Glutamatergic neuron (in vitro differentiated cells): ENCODE measurements at regions not wholly inside any gene's neighbourhood (a gene's known extent, or its start where the extent isn't known, plus 50 kb on each side); places are given as distances from the start of the nearest gene placed in this dataset.

Experiments used
- DNase-seq: peaks from one replicate; pipeline ENCODE4 v3.0.0; 2022
- H3K27ac Mint-ChIP-seq: one replicate; pipeline ENCODE4 v1.8.0; 2020; ENCODE audit warnings: mild to moderate bottlenecking, mixed read lengths, inconsistent platforms; ENCODE audit not compliant: unreplicated experiment
- H3K27me3 Mint-ChIP-seq: one replicate; pipeline ENCODE4 v1.8.0; 2020; ENCODE audit warnings: mild to moderate bottlenecking, moderate library complexity, mixed read lengths, inconsistent platforms; ENCODE audit not compliant: unreplicated experiment
- H3K36me3 Mint-ChIP-seq: one replicate; pipeline ENCODE4 v1.8.0; 2020; ENCODE audit warnings: mild to moderate bottlenecking, mixed read lengths, inconsistent platforms; ENCODE audit not compliant: unreplicated experiment
- H3K4me1 Mint-ChIP-seq: one replicate; pipeline ENCODE4 v1.8.0; 2020; ENCODE audit warnings: mild to moderate bottlenecking, low read depth, mixed read lengths, inconsistent platforms; ENCODE audit not compliant: unreplicated experiment
- H3K4me3 Mint-ChIP-seq: one replicate; pipeline ENCODE4 v1.8.0; 2020; ENCODE audit warnings: mild to moderate bottlenecking, mixed read lengths, inconsistent platforms; ENCODE audit not compliant: unreplicated experiment
- H3K9me3 Mint-ChIP-seq: one replicate; pipeline ENCODE4 v1.8.0; 2020; ENCODE audit warnings: mild to moderate bottlenecking, moderate library complexity, mixed read lengths, inconsistent platforms; ENCODE audit not compliant: unreplicated experiment
- CTCF ChIP-seq: fragments of 200-600 bp; sonication (generic); IDR thresholded peaks from one replicate; pipeline ENCODE4 v1.5.0; 2021; ENCODE audit not compliant: partially characterized antibody, unreplicated experiment

- no peak for TF ChIP-seq CTCF
- peak overlapping the region; percentile 62 for H3K27ac Mint-ChIP-seq
- peaks cover 50% of the 10 kb centered on the region for H3K4me1 Mint-ChIP-seq
- H3K27me3 Mint-ChIP-seq = peaks cover 7% of the 10 kb centered on the region
- no peaks in the 10 kb centered on the region for H3K36me3 Mint-ChIP-seq
- H3K4me3 Mint-ChIP-seq = no peak overlapping the region
- DNase-seq = no peak
- peaks cover 8% of the 10 kb centered on the region for H3K9me3 Mint-ChIP-seq
Measured at GRCh38 chr17:77387891-77388290, 247.1 kb downstream of the SEC14L1 start.

- peaks cover 52% of the 10 kb centered on the region for H3K4me1 Mint-ChIP-seq
- H3K9me3 Mint-ChIP-seq = peaks cover 8% of the 10 kb centered on the region
- no peaks in the 10 kb centered on the region for H3K36me3 Mint-ChIP-seq
- peak; percentile 76 for DNase-seq
- H3K27me3 Mint-ChIP-seq = peaks cover 7% of the 10 kb centered on the region
- H3K4me3 Mint-ChIP-seq = peak overlapping the region; percentile 64
- H3K27ac Mint-ChIP-seq = peak overlapping the region; percentile 78
- no peak for TF ChIP-seq CTCF
Measured at GRCh38 chr17:77388384-77389306, 247.9 kb downstream of the SEC14L1 start.

GRCh38 chr17:77390870-77391269 lies 250.1 kb downstream of the SEC14L1 start:
- Mint-ChIP-seq H3K36me3 (no peaks in the 10 kb centered on the region), H3K4me3 (no peak overlapping the region), H3K4me1 (peaks cover 58% of the 10 kb centered on the region), H3K9me3 (peaks cover 11% of the 10 kb centered on the region), H3K27me3 (peaks cover 8% of the 10 kb centered on the region), H3K27ac (no peak overlapping the region)
- DNase-seq = no peak
- no peak for TF ChIP-seq CTCF

- peak overlapping the region; percentile 68 for H3K27ac Mint-ChIP-seq
- H3K27me3 Mint-ChIP-seq = peaks cover 9% of the 10 kb centered on the region
- H3K4me1 Mint-ChIP-seq = peaks cover 56% of the 10 kb centered on the region
- peaks cover 10% of the 10 kb centered on the region for H3K9me3 Mint-ChIP-seq
- no peak for DNase-seq
- no peak for TF ChIP-seq CTCF
- no peaks in the 10 kb centered on the region for H3K36me3 Mint-ChIP-seq
- H3K4me3 Mint-ChIP-seq = no peak overlapping the region
Measured at GRCh38 chr17:77391668-77392375, 251.1 kb downstream of the SEC14L1 start.
